Stimulated activated CD4-positive, alpha-beta T cell treated with anti-CD3 and anti-CD28 coated beads, Interleukin-15, amount 100 ng/mL, for 1 hour (primary cell): ENCODE measurements at regions not wholly inside any gene's neighbourhood (a gene's known extent, or its start where the extent isn't known, plus 50 kb on each side); places are given as distances from the start of the nearest gene placed in this dataset.
"Not testable (repeated sequence)": the region's sequence is repeated elsewhere in the genome, so short reads cannot be mapped to it uniquely, and the experiment has no call there.

Source experiments
- DNase-seq, 2 donors: peaks; one replicate each; pipeline ENCODE4 v3.0.0-alpha.2; 2020; ENCODE audit warnings: low read depth in 1 of 2, low spot score in 1 of 2

DNA sequence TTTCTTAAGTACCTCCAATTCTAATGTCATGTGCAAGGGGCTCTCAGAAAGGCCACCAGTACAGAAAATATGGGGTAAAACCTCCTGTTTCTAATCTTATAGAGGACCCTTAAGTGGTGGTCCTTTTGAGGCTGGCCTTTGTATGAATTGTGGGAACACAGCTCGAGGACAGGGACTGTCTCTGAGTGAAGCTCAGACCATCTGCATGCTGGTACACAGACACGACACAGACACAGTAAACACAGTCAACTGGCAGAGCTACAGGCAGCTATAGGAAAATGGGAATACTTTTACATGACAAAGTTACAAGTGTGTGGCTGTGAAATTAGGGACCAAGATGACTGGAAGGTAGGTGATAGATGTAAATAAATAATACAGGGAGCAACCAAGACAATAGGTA is 143.9 kb upstream of the PREP start:
- no peak for DNase-seq

DNA sequence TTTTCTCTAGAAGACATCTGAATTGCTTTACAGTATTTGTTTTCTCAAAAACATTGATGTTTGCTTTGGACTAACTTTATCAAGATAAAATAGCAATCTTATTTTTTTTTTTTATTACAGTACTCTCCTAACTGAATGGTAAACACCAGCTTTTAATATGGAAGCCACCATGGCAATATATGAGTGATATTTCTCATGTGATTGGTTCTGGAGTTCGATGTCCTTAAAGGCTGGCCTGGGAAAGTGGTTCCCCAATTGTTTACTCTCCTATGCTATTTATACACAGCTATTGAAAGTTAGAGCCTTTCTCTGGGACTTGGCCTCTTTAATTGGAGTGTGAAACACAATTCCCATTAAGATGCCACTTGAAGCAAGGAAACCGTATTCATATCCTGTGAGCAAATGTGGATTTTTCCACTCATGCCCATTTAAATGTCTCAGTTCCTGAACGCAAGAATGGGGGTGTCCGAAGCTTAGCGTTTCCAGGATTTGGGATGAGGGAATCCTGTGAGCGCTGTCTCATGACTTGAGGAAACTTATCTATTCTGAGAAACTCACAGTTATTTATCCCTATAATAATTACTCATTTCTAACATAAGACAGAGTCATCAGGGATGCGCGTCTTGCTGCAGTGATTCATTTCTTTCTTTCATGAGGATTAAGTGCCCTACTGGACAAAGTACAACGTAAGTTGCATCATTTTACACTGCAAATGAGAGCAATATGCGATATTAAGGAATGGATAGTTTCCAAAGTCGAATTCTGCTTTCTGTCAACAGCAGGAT is 143.3 kb upstream of the PREP start:
- DNase-seq: no peak

DNA sequence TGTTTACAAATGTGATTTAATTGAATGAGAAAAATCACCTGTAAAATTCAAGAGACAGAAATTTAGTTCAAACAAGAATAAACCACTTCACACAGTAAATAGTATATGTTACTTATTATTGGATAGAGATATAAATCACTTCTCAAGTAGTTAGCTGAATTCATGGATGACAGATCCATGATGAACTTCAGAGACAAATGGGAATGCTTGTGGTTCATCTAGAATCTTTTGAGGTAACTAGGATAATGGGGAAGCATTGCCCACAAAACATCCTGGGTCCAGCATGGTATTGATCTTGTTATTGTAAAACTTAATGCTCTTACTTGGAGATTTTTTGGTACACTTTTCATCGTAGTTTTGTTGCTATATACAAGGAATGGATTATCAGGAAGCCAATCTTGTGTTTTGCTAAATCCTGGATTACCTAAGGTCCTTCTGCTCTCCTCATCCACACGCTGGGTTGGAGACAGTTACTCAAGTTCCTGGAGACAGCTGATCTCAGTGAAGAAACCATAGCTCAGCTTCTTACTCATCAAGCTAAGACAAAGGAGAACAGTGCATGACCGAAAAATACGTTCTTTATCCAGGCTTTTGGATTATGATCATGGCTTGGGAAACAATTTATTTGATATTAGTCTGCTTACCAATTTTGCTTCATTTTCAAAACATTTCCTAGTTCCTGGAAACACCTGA is 142.5 kb upstream of the PREP start:
- no peak for DNase-seq

DNA sequence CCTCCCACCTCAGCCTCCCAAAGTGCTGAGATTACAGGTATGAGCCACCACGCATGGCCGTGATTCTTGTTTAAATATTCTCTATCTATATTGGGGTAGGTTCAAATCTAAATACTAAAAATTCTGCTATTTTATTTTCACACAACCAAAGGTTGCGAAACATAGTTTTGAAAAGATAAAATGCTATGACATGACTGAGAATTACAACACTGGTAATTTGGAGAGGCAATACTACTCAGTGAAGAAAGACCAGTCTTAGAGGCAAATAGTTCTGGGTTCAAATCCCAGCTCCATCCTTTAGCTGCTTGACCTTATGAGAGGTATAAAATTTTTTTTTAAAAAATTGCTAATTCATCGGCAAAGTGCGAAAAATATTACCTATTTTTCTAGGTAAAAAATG is 137.0 kb upstream of the PREP start:
- DNase-seq: no peak

DNA sequence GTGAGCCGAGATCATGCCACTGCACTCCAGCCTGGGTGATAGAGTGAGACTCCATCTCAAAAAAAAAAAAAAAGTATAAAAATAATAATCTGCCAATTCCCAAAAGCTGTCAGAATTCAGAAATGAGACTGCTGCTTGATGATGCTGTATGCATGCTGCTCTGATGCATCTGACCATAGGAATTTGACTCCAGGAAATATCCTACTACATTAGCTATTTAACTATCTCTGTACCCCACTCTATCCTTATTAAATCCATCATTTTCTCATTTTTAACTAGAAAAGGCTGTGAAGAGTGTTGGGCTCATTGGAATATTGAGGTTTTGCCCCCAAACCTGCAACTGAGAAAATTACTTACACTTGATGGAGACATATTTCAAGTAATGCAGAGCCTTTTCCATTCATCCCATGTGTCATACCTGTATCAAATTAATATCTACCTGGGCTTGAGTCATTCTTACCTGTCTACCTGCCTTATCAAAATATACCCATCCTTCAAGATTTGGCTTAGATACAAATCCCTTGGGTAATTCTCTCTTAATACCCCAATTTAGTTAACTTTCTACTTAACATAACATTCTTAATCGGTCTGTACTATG is 135.2 kb upstream of the PREP start:
- DNase-seq: no peak

DNA sequence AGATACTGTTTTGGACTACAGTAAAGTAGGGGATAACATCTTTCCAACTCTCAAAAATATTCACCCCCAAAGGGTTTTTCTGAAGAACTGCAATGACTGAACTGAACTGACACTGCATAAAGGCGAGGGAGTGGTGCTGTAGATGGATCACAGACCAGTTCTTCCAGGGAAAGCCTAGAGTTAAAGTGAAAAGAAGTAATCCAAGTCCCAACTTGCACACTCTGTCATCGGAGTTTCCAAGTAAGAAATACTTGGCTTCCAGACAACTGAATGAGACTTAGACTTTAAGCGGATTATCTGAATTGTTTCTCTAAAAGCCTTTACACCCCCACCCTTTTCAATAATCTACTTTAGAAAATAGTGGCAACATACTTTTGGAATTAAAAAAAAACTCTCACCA is 134.1 kb upstream of the PREP start:
- no peak for DNase-seq

DNA sequence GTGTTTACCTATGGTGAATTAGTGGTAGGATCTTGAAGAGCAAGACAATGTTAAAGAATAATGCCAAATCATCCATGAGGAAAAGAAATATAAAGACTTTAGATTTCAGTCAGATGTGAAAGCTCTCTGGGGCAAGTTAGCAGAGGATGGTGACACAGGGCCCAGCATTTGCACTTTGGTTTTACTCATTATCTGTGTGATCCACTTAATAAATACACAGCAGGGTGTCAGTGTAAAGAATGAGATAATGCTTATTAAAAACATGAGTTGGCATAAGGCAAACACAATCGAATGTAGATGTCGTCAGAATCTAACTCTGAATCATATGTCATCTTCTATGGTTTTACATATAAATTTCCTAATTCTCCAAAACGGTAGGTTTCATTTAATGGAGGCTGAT is 130.4 kb upstream of the PREP start:
- DNase-seq: no peak

DNA sequence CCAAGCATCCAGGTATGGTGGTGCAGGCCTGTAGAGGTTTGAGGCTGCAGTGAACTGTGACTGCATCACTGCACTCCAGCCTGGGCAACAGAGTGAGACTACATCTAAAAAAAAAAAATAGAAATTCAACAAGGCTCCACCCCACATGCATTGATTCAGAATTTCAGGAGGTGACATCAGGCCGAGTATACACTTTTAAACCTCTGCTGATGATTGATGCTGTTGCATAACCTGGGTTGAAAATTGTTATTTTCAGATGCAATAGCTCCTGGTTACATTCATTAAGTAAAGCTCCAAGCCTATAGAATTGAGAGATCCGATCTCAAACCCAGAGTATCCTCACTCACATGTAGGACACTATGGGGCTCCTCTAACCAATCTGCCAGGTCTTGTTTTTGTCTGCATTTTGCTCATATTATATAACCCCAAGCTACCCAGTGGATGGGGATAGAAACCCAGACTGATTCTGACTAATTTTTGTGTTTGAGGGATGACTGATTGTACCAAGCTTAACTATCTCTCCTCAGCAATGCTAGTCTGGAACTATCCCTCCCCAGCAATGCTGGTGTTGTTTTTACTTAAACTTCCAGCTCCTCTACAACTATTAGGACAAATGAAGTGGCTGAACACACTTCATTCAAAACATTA is 123.5 kb upstream of the PREP start:
- no peak for DNase-seq

DNA sequence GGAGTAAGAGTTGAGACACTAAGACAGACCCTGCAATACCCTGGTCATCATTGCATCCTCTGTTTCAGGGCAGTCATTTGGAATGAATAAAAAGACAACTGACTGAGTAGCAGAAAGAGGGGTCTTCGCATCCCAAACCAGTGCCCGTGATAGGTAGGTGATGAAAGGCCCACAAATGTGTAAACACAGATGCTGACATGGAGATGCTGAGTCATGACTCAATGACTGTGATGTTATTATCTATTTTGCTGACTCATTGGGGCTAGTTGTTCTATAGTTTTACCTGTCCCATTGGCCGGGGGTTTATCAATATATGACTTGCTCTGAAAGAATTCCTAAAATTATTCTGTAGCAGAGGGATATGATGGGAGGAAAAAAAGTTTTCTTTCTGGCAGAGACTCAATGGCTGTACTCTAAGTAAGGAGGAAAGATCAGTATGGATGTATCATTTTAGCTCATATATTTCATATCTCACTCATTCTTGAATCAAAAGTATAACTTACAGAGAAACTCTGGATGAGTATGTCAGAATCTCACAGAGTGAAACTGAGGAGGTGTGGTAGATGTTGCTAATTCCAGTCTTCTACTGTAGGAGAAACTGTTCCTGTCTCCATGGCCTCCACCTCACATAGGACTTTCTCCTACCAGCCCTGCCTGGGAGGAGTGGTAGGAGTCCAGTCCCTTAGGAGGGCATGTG is 119.9 kb upstream of the PREP start:
- no peak for DNase-seq

DNA sequence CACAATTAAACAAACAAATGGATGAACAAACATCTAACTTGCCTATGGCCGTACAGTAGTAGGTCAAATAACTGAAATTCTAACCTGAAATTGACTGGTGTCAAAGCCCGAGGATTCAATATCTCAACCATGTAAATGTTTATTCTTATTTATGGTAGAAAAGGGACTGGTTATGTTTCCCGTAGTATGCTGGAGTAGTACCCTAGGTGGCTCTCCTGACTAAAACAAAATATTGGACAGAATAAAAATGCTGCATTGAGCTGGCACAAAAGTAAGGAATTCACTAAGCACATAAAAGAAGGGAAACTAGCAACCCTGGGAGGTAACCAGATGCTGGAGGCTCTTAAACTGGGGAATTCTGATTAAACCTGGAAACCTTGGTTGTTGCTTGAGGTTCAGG is 117.1 kb upstream of the PREP start:
- DNase-seq: no peak

DNA sequence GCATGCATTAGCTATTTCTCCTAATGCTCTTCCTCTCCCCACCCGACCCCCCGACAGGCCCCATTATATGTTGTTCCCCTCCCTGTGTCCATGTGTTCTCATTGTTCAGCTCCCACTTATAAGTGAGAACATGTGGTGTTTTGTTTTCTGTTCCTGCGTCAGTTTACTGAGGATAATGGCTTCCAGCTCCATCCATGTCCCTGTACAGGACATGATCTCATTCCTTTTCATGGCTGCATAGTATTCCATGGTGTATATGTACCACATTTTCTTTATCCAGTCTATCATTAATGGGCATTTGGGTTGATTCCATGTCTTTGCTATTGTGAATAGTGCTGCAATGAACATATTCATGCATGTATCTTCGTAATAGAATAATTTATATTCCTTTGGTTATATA is 116.1 kb upstream of the PREP start:
- not testable (repeated sequence) for DNase-seq

DNA sequence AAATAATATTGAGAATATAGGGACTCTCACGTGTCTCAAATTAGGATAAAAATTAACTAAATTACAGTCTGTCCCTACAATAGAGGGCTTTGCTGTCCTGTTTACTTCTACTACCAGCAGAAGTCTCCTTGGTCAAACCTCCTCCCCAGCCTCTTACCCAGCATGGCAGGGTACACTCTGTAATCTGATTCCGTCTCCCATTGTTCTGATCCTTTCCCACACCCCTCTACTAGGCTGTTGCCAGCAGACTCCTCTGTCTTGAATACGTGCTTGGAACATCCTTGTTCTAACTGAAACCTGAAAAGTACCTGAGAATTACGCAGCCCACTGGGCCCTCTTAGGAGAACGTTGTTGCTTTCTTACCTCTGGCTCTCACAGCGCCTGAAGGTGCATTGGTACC is 112.2 kb upstream of the PREP start:
- DNase-seq: no peak

DNA sequence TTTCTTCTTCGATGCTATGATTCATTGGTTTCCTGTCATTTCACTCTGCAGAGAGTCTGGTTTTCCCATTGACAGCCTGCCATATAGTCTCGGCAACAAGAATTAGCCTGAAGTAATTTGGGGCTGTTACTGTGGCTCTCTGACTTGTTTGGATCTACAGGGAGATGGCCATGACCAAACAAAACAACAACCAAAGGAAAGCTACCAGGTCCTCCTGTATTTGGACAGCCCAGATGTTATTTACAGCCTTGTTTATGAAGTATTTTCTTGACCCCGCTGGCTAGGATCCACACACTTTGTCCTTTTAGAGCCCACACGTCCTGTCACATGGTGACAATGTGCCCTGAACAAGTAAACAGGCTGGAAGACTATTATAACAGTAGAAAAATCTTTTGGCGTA is 111.4 kb upstream of the PREP start:
- no peak for DNase-seq

DNA sequence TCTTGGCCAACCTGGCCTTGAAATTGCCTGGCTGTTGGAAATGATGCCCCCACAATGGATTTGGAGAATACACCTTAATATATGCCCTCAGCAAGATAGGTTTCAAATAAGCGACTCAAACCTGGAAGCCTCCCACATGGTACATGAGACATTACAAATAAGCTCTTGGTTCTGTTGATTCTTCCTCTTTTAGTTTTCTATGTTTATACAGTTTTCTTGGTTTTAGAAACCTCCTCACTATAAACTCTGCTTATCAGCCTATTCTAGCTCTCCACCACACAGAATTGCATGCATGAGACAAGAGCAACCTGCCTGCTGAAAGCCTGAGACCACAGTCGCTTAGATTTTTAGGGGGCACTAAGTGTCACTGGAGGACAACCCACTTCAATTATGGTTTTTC is 108.8 kb upstream of the PREP start:
- DNase-seq: no peak

DNA sequence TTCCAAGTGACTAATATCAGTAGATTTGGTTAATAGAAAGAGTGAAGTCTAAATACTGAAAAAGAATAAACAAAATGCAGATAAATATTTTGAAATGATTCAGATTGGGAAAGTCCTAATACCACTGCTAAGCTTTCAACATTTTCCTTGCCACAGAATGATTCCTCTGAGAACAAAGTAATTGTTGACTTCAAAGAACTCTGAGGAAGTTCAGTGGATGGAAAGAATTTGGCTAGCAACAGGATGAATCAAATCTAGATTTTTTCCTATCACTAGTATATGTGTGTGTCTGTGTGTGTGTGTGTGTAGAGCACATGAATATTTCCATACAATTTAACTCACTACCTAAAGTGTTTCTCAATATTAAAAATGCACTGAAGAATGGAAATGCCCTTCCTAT is 107.9 kb upstream of the PREP start:
- DNase-seq: no peak

DNA sequence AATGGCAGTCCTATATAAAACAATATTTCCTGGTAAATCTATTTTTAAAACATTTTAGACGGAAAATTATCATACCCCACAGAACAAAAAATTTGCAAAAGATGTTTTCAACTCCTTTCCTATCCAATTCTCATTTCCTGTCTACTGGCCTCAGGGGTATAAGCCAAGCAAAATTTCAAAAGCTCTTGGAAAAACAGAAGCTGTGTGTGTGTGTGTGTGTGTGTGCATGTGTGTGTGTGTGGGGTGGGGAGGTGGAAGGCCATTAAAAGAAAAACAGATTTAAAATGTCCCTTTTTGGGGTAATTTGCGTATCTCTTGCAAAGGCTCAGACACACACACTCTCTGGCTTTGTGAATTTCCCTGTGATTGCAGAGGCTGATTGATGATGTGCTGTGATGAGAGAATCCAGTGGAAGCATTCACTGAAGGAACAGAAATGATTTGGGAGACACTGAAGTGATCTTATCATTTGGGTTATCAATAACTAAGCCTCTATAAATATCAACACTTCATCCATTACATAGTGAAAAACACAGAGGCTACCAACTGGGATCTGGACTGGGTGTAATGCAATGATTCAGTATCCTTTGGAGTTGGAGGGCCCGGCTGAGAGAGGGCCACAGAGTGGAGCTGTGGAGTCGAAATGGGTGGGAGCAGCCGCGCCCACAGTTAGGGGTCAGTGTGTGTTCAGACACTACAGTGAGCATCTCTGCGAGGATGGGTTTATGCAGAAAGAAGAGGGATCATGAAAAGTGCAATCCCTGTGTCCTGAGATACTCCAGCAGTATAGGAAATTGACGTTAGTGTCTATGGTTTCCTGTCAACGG is 106.8 kb upstream of the PREP start:
- no peak for DNase-seq

DNA sequence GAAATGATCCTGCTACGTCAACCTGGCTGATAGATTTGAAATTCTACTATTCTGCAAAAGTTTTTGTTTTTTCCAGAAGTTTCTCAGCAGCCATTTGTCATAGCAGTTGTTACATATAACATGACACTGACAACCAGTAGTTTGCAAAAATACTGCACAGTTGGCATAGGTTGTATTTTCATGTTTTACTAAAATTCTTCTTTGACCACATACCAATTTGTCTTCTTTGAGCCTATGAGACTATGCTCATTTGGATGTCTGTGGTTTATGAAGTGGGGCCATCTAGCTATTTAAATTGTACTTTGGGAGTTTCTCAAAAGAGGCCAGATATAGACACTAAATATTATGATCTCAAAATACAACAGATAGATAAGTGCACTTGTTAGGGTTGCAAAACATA is 104.9 kb upstream of the PREP start:
- DNase-seq: no peak

DNA sequence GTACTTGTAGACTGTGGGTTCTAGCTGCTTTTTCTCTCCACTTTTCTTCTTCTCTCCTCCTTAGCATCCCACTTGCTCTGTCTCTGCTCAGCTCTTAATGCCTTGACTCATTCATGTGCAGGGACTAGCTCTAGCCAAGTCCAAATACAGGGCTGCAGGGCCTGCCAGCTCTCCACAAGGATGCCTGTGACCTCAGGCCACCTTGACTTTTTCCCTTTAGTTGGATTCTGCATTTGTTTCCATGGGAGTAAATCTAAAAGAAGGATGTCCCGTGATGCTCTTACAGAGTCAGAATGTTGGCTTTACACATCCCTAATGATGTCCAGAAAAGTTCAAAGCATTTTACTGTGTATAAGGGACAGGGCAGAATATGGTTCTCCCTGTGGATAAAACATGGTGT is 101.8 kb upstream of the PREP start:
- no peak for DNase-seq

DNA sequence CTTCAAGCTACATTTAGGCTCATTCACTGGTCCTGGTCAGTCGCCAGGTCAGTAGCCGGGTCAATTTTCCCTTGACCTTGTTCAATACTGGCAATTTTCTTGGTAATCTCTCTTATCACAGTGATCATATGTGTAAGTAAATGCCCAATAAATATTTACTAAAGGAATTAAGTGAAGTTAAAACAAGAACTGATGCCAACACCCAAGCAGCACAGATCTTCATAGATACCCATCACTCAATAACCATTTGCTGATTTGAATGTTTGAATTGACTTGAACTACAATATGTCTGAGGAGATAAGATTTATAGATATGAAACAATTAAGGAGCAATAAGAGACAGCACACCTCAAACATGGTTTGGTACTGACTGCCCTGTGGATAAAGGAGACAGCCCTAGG is 100.8 kb upstream of the PREP start:
- DNase-seq: no peak

DNA sequence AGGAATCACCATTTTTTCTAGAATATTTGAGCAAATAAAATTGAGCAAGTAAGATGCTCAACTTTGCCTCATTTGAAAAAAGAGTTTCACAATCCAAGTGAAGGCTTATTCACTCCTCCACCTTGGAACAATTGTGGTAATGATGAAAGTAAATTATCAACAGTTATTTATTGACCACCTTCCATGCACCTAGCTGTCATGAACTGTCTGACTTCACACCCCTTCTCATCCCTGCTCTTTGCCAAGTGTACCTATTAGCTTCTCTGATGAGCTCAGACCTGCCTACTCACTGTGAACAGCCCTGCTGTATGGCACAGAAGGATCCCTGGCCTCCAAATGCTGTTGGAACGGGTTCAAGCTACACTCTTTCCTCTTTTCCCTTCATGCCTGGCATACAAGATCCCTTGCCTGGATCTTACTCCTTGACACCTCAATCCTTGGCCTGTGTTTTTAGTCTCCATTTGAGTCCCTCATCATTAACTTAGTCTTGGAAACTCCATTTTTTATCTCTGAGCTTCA is 99.0 kb upstream of the PREP start:
- DNase-seq: no peak
